Hepatocyte (in vitro differentiated cells): ENCODE measurements at regions not wholly inside any gene's neighbourhood (a gene's known extent, or its start where the extent isn't known, plus 50 kb on each side); places are given as distances from the start of the nearest gene placed in this dataset.

Experiments used
- DNase-seq: peaks from one replicate; pipeline ENCODE4 v3.0.0-alpha.2; 2016; ENCODE audit warnings: low spot score
- H2AFZ ChIP-seq: fragments of 200-600 bp; sonication (generic); 2 replicates; pipeline ENCODE4 v1.6.0; 2016; ENCODE audit warnings: antibody characterized with exemption, mild to moderate bottlenecking
- H3K27ac ChIP-seq: fragments of 200-600 bp; sonication (generic); 2 replicates; pipeline ENCODE4 v1.5.1; 2016; ENCODE audit warnings: mild to moderate bottlenecking
- H3K27me3 ChIP-seq: fragments of 200-600 bp; sonication (generic); 2 replicates; pipeline ENCODE4 v1.6.1; 2016
- H3K36me3 ChIP-seq: fragments of 200-600 bp; sonication (generic); replicated peaks from 2 replicates; pipeline ENCODE4 v1.5.1; 2016; ENCODE audit warnings: low read depth; ENCODE audit not compliant: insufficient read depth
- H3K4me1 ChIP-seq: fragments of 200-600 bp; sonication (generic); 2 replicates; pipeline ENCODE4 v1.5.1; 2016; ENCODE audit warnings: mild to moderate bottlenecking, moderate library complexity; ENCODE audit not compliant: insufficient read depth
- H3K4me2 ChIP-seq: fragments of 200-600 bp; sonication (generic); 2 replicates; pipeline ENCODE4 v1.6.0; 2016
- H3K4me3 ChIP-seq: fragments of 200-600 bp; sonication (generic); 2 replicates; pipeline ENCODE4 v1.5.1; 2016; ENCODE audit warnings: mild to moderate bottlenecking
- H3K79me2 ChIP-seq: fragments of 200-600 bp; sonication (generic); 2 replicates; pipeline ENCODE4 v1.6.0; 2017; ENCODE audit warnings: mild to moderate bottlenecking
- H3K9me2 ChIP-seq: fragments of 200-600 bp; sonication (generic); replicated peaks from 2 replicates; pipeline ENCODE4 v1.6.0; 2017; ENCODE audit warnings: mild to moderate bottlenecking; ENCODE audit not compliant: insufficient read depth
- H3K9me3 ChIP-seq: fragments of 200-600 bp; sonication (generic); 2 replicates; pipeline ENCODE4 v1.5.1; 2016; ENCODE audit warnings: low read depth, mild to moderate bottlenecking
- H4K20me1 ChIP-seq: fragments of 200-600 bp; sonication (generic); 2 replicates; pipeline ENCODE4 v1.6.0; 2016; ENCODE audit warnings: mild to moderate bottlenecking; ENCODE audit not compliant: insufficient read depth, poor library complexity, severe bottlenecking
- CTCF ChIP-seq: fragments of 200-600 bp; sonication (generic); IDR thresholded peaks from 2 replicates; pipeline ENCODE4 v1.5.1; 2016; ENCODE audit warnings: antibody characterized with exemption, mild to moderate bottlenecking; ENCODE audit not compliant: poor library complexity
- EZH2 ChIP-seq: fragments of 200-600 bp; sonication (generic); IDR thresholded peaks from 2 replicates; pipeline ENCODE4 v1.6.1; 2016; ENCODE audit warnings: antibody characterized with exemption, mild to moderate bottlenecking, borderline replicate concordance
- EZH2phosphoT487 ChIP-seq: fragments of 200-600 bp; sonication (generic); IDR thresholded peaks from one replicate; pipeline ENCODE4 v1.6.1; 2018; ENCODE audit warnings: antibody characterized with exemption, mild to moderate bottlenecking, low read depth, moderate library complexity; ENCODE audit not compliant: unreplicated experiment, severe bottlenecking
- WGBS: methylation state at CpG from one replicate; pipeline ENCODE4 v1.1.6; 2016; ENCODE audit warnings: low lambda C conversion rate; ENCODE audit errors: missing lambda C conversion rate; 5-methylcytosine and 5-hydroxymethylcytosine counted together

- no peak overlapping the region for H2AFZ ChIP-seq
- H3K4me3 ChIP-seq = no peak overlapping the region
- no peaks in the 10 kb centered on the region for H3K9me2 ChIP-seq
- no peak overlapping the region for H3K27ac ChIP-seq
- no peak for DNase-seq
- no peaks in the 10 kb centered on the region for H3K27me3 ChIP-seq
- H3K4me2 ChIP-seq = no peak overlapping the region
- no peaks in the 10 kb centered on the region for H3K79me2 ChIP-seq
- H3K9me3 ChIP-seq = no peaks in the 10 kb centered on the region
- peaks cover 26% of the 10 kb centered on the region for H3K4me1 ChIP-seq
- H4K20me1 ChIP-seq = no peaks in the 10 kb centered on the region
- H3K36me3 ChIP-seq = no peaks in the 10 kb centered on the region
- WGBS = 91% methylated on average over 25 of the region's 26 CpGs
- TF ChIP-seq EZH2phosphoT487 = no peak
- no peak for TF ChIP-seq EZH2
- no peak for TF ChIP-seq CTCF
Measured at GRCh38 chr21:45352621-45353139, 52.3 kb upstream of the COL18A1 start.

GRCh38 chr21:45353200-45353599, 51.8 kb upstream of the COL18A1 start:
- no peak for TF ChIP-seq EZH2phosphoT487
- TF ChIP-seq CTCF = no peak
- no peak for TF ChIP-seq EZH2
- peaks cover 30% of the 10 kb centered on the region for H3K4me1 ChIP-seq
- 46% methylated on average over 3 of the region's 3 CpGs for WGBS
- H3K4me2 ChIP-seq = no peak overlapping the region
- no peak overlapping the region for H3K4me3 ChIP-seq
- H3K27ac ChIP-seq = no peak overlapping the region
- no peaks in the 10 kb centered on the region for H3K27me3 ChIP-seq
- no peak overlapping the region for H2AFZ ChIP-seq
- DNase-seq = no peak
- H3K36me3 ChIP-seq = no peaks in the 10 kb centered on the region
- no peaks in the 10 kb centered on the region for H3K79me2 ChIP-seq
- no peaks in the 10 kb centered on the region for H3K9me3 ChIP-seq
- no peaks in the 10 kb centered on the region for H3K9me2 ChIP-seq
- H4K20me1 ChIP-seq = no peaks in the 10 kb centered on the region

GRCh38 chr21:45354970-45355369, 50.0 kb upstream of the COL18A1 start:
- TF ChIP-seq EZH2 = no peak
- TF ChIP-seq EZH2phosphoT487 = no peak
- no peak for TF ChIP-seq CTCF

More at GRCh38 chr21:45354970-45355369, 50.0 kb upstream of the COL18A1 start:
- H3K4me1 ChIP-seq = peaks cover 34% of the 10 kb centered on the region
- H3K9me3 ChIP-seq = no peaks in the 10 kb centered on the region
- no peaks in the 10 kb centered on the region for H3K79me2 ChIP-seq
- H2AFZ ChIP-seq = no peak overlapping the region
- no peak overlapping the region for H3K27ac ChIP-seq
- no peaks in the 10 kb centered on the region for H3K27me3 ChIP-seq
- H3K4me3 ChIP-seq = no peak overlapping the region
- DNase-seq = no peak
- no peak overlapping the region for H3K4me2 ChIP-seq
- no peaks in the 10 kb centered on the region for H4K20me1 ChIP-seq
- no peaks in the 10 kb centered on the region for H3K9me2 ChIP-seq
- no peaks in the 10 kb centered on the region for H3K36me3 ChIP-seq
- 76% methylated on average over 5 of the region's 5 CpGs for WGBS
